ENCODE measurements at regions not wholly inside any gene's neighbourhood (a gene's known extent, or its start where the extent isn't known, plus 50 kb on each side); places are given as distances from the start of the nearest gene placed in this dataset.

GRCh38 chr16:58789351-58789750 is 55.2 kb upstream of the GOT2 start:
- DNase-seq (ENCODE audit: low read depth in 1 of 2, low spot score in 1 of 2), result no peak
- TF ChIP-seq JUND (IDR thresholded peaks at IDR 0.05; ENCODE audit: low read depth), result no peak
- in situ Hi-C loops (cut with HindIII; ENCODE audit: low pct_unique_long_range_greater_than_20kb, low sequenced_read_pairs), result no loop called here
